Brain pericyte (primary cell): ENCODE measurements at regions not wholly inside any gene's neighbourhood (a gene's known extent, or its start where the extent isn't known, plus 50 kb on each side); places are given as distances from the start of the nearest gene placed in this dataset.
"Not testable (repeated sequence)": the region's sequence is repeated elsewhere in the genome, so short reads cannot be mapped to it uniquely, and the experiment has no call there.

Source experiments
- DNase-seq: peaks from one replicate; pipeline ENCODE4 v3.0.0-alpha.2; 2012; ENCODE audit warnings: low read depth, low spot score

GRCh38 chr2:194395818-194396217 is 1261.2 kb upstream of the SLC39A10 start:
- no peak for DNase-seq

GRCh38 chr2:194385376-194385775 is 1271.7 kb upstream of the SLC39A10 start:
- no peak for DNase-seq

- no peak for DNase-seq
Measured at GRCh38 chr2:194383401-194383800, 1273.6 kb upstream of the SLC39A10 start.

- no peak for DNase-seq
Measured at GRCh38 chr2:194382221-194382620, 1274.8 kb upstream of the SLC39A10 start.

- no peak for DNase-seq
Measured at GRCh38 chr2:194380011-194380410, 1277.0 kb upstream of the SLC39A10 start.

- not testable (repeated sequence) for DNase-seq
Measured at GRCh38 chr2:194367390-194367789, 1289.6 kb upstream of the SLC39A10 start.

GRCh38 chr2:194363878-194364277 is 1293.1 kb upstream of the SLC39A10 start:
- no peak for DNase-seq

- DNase-seq: no peak
Measured at GRCh38 chr2:194363295-194363694, 1293.7 kb upstream of the SLC39A10 start.

- DNase-seq: no peak
Measured at GRCh38 chr2:194352505-194352904, 1304.5 kb upstream of the SLC39A10 start.

- no peak for DNase-seq
Measured at GRCh38 chr2:194346193-194346592, 1310.8 kb upstream of the SLC39A10 start.

GRCh38 chr2:194345347-194345746 is 1311.7 kb upstream of the SLC39A10 start:
- no peak for DNase-seq

- DNase-seq: no peak
Measured at GRCh38 chr2:194343167-194343566, 1313.9 kb upstream of the SLC39A10 start.

- DNase-seq: no peak
Measured at GRCh38 chr2:194332799-194333490, 1324.1 kb upstream of the SLC39A10 start.

GRCh38 chr2:194328456-194328855 is 1328.6 kb upstream of the SLC39A10 start:
- no peak for DNase-seq

- DNase-seq: no peak
Measured at GRCh38 chr2:194327196-194327888, 1329.7 kb upstream of the SLC39A10 start.

GRCh38 chr2:194323740-194324139 is 1333.3 kb upstream of the SLC39A10 start:
- no peak for DNase-seq

- DNase-seq: no peak
Measured at GRCh38 chr2:194320520-194320919, 1336.5 kb upstream of the SLC39A10 start.

GRCh38 chr2:194319222-194319992 is 1337.6 kb upstream of the SLC39A10 start:
- DNase-seq: no peak

- no peak for DNase-seq
Measured at GRCh38 chr2:194314042-194314441, 1343.0 kb upstream of the SLC39A10 start.

- DNase-seq: no peak
Measured at GRCh38 chr2:194304191-194304590, 1352.8 kb upstream of the SLC39A10 start.

GRCh38 chr2:194301946-194302345 is 1355.1 kb upstream of the SLC39A10 start:
- DNase-seq: no peak

GRCh38 chr2:194294156-194294555 is 1362.9 kb upstream of the SLC39A10 start:
- no peak for DNase-seq

- DNase-seq: no peak
Measured at GRCh38 chr2:194291104-194291503, 1365.9 kb upstream of the SLC39A10 start.
